22Rv1 (cell line): ENCODE measurements at regions not wholly inside any gene's neighbourhood (a gene's known extent, or its start where the extent isn't known, plus 50 kb on each side); places are given as distances from the start of the nearest gene placed in this dataset.

Experiments
- CTCF ChIP-seq: fragments of 450-650 bp; IDR thresholded peaks from 2 replicates; pipeline ENCODE4 v1.5.1; 2017; ENCODE audit warnings: mild to moderate bottlenecking
- ZFX ChIP-seq: fragments of 450-650 bp; IDR thresholded peaks from 2 replicates; pipeline ENCODE4 v1.6.1; 2017; ENCODE audit warnings: antibody characterized with exemption, borderline replicate concordance

GRCh38 chr1:29728703-29729102 is 492.4 kb downstream of the PTPRU start:
- TF ChIP-seq CTCF (no peak), ZFX (no peak)
